GM18517 (cell line): ENCODE measurements at regions not wholly inside any gene's neighbourhood (a gene's known extent, or its start where the extent isn't known, plus 50 kb on each side); places are given as distances from the start of the nearest gene placed in this dataset.
"Not testable (repeated sequence)": the region's sequence is repeated elsewhere in the genome, so short reads cannot be mapped to it uniquely, and the experiment has no call there.

Experiments used
- ATAC-seq: cut with Tn5 transposase; IDR thresholded peaks from one replicate; pipeline ENCODE4 v1.9.1; 2021; ENCODE audit warnings: mild to moderate bottlenecking, moderate library complexity; ENCODE audit not compliant: unreplicated experiment

DNA sequence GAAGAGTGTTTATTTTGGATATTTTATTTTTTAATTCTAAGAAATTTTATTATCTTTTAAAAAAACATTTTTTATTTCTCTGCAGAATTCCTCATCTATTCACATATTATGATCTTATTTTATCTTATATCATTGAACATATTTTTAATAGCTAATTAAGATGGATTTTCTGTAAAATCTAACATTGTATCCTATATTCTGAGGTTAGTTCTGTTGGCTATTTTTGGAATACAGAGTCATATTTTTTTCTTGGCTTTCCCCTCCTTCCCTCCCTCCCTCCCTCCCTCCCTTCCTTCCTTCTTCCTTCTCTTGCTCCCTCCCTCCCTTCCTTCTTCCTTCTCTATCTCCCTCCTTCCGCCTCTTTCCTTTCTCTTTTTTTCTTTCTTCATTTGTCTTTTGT is 2326.6 kb upstream of the RAG2 start:
- ATAC-seq: no peak

GRCh38 chr11:38900211-38900610 is 2302.2 kb upstream of the RAG2 start:
- ATAC-seq: no peak

- not testable (repeated sequence) for ATAC-seq
These were observed 2296.2 kb upstream of the RAG2 start for GRCh38 chr11:38894201-38894600.

DNA sequence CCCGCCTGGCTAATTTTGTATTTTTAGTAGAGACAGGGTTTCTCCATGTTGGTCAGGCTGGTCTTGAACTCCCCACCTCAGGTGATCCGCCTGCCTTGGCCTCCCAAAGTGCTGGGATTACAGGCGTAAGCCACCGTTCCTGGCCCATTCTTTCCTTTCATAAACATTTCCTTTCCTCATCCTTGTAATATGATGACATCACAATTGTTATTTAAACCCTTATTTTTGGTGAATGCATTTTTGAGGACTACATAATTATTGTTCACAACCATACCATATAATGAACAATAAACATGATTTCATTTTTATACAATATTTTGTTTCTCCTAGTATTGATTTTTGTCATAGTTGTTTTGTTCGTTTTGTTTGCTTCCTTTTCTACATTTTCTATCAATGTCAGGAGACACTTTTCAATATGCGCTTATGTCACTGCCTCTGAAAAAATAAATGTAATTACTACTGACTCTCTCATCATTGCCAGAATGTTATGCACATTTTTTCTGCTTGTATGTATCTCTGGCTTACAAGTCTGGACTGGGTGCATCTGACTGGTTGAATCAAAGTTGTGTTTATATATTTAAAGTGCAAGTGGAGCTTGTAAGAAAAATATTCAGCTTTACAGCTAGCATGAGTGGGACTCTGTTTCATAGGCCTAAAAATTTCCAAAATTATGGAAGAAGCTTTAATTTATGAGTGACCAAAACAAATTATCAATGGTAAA is 2286.3 kb upstream of the RAG2 start:
- ATAC-seq: no peak

DNA sequence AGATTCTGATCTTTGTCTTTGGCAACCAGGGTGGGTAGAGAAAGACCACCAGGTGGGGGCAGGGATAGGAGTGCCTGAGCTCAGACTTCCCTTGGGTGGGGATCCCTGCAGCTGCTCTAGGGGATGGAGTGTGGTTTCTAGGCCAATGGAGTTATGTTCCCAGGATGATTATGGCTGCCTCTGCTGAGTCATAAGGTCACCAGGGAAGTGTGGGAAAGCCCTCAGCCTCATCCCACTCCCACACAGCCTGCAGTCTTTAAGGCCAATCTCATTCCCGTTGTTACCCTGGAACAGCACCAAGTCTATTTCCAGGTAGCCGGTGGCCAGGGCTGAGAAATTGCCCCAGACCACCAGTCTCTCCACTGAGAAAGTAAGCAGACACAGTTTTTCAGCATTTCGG is 2269.3 kb upstream of the RAG2 start:
- ATAC-seq: no peak

GRCh38 chr11:38865922-38866321 is 2267.9 kb upstream of the RAG2 start:
- ATAC-seq: no peak

DNA sequence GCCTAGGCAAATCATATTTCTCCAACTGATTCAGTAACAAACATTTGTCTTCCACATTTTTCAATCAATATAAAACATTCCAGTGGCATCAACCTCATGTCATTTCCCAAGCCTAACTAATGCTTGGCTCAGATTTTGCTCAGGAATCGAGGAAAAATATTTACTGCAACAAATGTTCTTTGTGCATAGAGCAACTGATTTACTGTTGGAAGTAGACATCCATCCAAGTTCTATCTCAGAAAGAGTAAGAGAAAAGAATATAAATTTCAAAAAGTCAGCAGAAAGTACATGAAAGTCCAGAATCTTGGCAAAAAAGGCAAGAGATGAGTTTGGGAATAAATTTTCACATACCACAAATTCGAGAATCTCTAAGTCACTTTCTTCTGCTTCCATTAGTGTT is 2245.0 kb upstream of the RAG2 start:
- ATAC-seq: no peak

GRCh38 chr11:38839071-38839470 is 2241.0 kb upstream of the RAG2 start:
- no peak for ATAC-seq

DNA sequence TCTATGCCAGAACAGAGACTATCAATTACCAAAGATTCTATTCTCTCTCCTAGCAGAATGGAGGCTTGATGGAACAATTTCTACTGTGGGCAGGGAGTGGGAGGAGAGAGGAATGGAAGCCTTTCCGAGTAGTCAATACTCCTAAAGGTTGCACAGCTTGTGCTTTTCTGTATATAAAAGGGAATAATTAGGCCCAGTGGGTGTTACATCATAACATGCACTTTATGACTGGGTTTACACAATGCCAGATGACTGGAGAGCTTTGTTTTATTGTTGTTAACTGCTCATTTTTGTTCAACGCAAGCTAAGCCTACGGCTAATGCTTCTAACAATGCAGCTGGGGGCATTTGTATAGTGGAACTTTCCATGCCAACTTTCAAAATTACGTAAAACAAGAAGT is 2237.9 kb upstream of the RAG2 start:
- no peak for ATAC-seq

- ATAC-seq: no peak
These were observed 2226.5 kb upstream of the RAG2 start for GRCh38 chr11:38824573-38824972.

DNA sequence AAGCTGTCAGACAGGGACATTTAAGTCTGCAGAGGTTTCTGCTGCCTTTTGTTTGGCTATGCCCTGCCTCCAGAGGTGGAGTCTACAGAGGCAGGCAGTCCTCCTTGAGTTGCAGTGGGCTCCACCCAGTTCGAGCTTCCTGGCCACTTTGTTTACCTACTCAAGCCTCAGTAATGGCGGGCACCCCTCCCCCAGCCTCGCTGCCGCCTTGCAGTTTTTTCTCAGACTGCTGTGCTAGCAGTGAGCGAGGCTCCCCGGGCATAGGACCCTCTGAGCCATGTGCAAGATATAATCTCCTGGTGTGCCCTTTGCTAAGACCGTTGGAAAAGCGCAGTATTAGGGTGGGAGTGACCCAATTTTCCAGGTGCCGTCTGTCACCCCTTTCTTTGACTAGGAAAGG is 2223.8 kb upstream of the RAG2 start:
- ATAC-seq: not testable (repeated sequence)

DNA sequence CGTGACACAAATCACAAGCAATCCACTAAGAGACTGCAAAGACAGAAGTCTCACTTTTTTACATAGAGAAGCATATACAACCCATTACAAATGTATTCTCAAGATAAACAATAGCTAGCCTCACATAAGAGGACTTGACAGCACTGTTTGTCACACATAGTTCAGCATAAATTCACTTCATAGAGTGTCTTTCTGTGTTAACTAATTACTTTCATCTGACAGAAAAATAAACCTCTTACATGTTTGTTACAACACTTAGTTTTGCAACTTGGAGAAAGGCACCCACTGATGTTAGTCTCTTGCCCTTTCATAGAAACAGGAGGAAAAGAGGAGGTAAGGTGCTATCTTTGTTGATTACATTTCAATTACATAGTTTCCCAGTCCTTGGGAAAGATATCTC is 2221.9 kb upstream of the RAG2 start:
- no peak for ATAC-seq

GRCh38 chr11:38818720-38819119 is 2220.7 kb upstream of the RAG2 start:
- ATAC-seq: no peak

DNA sequence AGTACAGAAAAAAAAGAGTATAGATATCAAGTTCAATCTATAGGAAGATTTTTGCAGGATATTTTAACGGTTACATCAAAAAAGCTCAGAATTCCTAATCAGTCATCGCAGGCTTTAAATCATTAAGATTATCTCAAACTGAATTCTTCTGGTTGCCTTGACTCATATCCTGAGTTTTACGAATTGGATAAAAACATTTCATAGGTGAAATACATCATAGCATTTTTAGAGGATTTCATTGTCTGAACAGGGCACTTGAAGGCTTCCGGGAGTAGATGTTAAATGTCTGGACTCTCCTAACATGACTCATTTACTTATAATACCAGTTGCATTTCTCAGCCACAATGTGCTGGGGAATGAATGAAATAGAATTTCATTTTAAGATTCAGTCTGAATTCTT is 2216.6 kb upstream of the RAG2 start:
- no peak for ATAC-seq

GRCh38 chr11:38809521-38809920 is 2211.5 kb upstream of the RAG2 start:
- no peak for ATAC-seq

GRCh38 chr11:38796281-38796680 is 2198.2 kb upstream of the RAG2 start:
- ATAC-seq: no peak

DNA sequence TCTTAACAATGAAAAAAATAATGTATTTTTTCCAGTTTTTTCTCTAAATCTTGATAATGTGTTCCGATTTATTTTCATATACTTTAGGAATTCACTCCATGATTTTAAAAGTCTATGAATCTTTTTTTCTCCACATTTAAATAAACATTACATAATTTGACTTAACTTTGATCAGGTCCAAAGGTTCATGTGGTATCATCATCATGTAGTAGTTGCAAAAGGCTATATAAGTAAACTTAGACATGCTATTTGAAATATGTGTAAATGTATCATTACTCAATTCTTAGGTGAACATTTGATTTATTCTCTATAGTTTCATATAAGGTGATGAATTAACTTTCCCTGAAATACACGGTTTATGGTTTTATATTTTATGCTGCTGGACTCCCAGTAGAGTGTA is 2197.0 kb upstream of the RAG2 start:
- ATAC-seq: no peak

- peak; percentile 81 for ATAC-seq
These were observed 2193.4 kb upstream of the RAG2 start for GRCh38 chr11:38791346-38791961.

GRCh38 chr11:38788561-38788960 is 2190.5 kb upstream of the RAG2 start:
- ATAC-seq: no peak

GRCh38 chr11:38784164-38784563 is 2186.1 kb upstream of the RAG2 start:
- ATAC-seq: no peak

GRCh38 chr11:38766796-38767195 is 2168.8 kb upstream of the RAG2 start:
- ATAC-seq: no peak

DNA sequence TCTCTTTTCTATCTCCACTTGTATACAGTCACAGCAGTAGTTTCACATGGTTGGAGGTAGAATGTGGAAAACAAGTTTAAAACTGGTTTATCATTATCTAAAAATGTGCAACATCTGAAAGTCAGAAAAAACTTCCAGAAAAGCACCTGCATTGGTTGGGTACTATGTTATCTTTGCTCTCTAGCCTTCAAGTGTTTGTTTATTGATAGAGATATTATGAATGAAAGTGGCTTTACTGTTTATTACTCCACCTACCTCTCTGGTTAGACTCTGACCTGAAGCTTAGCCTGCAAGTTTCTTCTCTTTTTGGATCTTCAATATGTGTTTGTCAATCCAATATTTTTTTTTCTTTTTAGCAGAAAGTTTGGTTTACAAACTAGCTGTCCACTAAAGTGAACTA is 2161.4 kb upstream of the RAG2 start:
- no peak for ATAC-seq

DNA sequence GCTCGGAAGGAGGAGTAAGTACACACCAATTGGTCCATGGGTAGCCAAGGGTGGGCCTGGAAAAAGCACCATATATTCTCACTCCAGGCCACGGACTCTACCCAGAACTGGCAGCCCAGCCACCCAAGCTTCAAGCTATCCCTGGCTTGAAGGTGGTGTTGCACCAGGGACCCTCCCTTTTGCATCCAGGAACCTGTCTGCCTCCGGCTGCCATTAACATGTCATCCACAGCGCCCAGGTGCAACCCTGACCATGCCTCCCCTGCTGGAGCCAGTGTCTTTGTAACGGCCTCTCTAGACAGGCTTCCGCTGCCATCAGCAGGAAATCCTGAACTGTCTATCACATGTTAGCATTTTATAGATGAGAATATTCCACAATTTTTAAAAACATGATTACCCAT is 2158.5 kb upstream of the RAG2 start:
- ATAC-seq: no peak
